ENCODE measurements at regions not wholly inside any gene's neighbourhood (a gene's known extent, or its start where the extent isn't known, plus 50 kb on each side); places are given as distances from the start of the nearest gene placed in this dataset.

DNA sequence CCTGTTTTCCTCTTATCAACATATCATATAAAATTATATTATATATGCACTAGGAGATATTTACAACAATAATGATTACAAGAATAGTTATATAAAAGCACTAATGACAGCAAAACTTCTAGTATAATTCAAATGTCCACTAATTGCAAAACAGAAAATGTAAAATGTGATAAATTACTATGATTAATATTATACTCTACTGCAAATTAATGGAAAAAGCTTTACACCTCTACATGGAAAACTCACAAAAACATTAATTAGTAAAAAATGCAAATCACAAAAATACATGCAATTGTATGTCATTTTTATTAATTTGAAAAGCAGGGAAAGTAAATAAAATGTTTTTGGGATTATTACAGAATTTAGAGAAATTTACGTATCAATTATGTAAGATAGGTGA lies 681.0 kb upstream of the PCDH20 start:
- no peak for DNase-seq (ENCODE audit: low spot score)

DNA sequence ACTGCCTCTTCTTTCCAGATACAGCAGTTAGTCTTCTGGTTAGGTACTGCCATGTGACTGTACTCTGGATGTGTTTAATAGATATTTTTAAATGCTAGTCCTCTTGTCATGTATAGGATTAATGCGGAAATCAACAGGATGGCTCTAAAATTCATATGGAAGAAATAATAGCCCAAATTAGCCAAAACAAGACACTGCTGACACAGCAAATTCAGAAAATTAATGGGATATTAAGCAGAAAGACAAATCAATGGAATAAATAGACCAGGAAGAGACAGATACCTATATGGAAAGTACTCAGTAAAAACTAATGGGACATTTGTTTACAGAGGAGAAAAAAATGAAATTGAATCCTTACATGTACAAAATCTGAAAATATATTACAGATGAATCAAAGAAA lies 679.3 kb upstream of the PCDH20 start:
- no peak for DNase-seq (ENCODE audit: low spot score)

DNA sequence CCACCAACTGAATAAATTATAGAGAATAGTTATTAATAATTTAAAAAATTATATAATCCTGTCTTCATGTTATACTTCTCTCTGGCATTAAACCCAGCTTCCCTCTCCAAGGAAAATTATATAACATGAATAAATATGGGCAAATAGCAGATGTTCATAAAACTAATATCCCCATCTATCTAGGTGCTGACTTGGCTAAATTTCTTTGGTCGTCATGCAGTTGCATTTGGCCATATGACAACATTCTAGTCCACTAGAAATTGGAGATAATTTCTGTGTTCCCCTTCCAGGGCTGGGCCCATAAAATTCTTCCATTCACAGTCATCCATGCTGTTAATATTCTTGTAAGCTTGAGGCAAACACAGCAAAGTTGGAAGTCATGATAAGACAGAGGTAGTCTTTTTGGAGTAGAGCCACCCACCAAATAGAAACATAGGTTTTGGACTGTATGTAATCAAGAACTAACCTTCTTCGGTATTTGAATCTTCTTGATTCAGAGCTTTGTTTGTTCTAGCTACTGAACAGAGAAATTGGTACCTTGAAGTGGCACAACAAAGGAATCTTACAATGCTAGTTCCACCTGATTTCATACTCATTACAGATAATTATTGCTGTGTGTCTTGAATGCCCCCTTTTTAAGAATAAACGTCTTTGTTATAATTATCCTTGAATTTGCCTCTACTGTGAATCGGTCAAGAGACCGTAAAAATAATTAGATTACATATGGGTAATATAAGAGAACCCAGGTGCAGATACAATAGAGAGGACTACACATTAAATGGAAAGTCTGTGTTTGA lies 678.5 kb upstream of the PCDH20 start:
- DNase-seq (ENCODE audit: low spot score), result no peak

DNA sequence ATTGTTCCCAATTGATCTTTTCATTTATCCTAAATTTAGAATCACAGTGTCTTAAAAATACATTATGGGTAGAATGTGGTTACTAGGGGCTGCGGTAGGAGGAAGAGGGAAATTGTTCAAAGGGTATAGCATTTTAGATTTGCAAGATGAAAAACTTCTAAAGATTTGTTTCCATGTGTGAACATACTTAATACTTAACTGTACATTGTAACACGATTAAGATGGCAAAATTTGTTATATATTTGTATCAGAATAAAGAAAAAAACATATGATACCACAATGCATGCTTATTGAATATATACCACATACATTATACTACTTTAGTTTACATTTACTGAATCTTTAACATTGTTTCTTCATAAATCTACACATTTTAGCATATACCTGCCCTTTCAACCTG lies 677.3 kb upstream of the PCDH20 start:
- no peak for DNase-seq (ENCODE audit: low spot score)

DNA sequence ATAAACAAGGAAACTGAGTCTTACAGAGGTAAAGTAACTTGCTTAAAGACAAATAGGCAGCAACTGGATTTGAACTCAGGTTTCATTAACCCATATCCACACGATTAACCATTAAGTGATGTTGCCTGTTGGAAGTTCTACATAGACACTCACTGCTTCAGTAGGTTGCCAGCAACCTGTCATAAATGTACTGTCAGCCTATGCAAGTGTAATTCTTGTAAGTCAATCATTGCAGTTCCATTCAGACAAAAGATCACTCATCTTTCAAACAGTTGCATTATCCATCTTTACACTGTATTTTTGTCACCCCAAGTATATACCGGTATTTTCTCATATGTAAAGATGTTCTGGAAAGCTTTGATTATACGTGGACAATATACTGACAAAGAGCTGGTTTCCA lies 676.9 kb upstream of the PCDH20 start:
- no peak for DNase-seq (ENCODE audit: low spot score)

DNA sequence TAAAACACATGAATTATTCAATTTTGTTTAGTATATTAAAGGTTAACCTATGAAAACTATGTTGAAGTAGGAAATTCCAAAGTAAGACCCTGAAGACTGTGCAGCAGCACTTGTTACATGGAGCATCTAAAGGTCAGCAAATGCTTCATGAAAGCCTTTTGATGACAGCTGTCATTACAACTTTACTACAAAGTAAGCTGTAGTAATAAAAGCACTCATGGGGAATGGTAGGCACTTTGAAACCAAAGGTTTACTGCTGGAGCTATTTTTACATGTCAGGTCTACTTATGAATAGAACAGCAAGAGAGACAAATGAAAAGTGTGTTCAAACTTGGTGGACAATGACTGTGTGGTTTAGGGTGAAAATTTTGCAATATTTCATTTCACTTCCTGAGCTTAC lies 672.5 kb upstream of the PCDH20 start:
- DNase-seq (ENCODE audit: low spot score), result no peak

DNA sequence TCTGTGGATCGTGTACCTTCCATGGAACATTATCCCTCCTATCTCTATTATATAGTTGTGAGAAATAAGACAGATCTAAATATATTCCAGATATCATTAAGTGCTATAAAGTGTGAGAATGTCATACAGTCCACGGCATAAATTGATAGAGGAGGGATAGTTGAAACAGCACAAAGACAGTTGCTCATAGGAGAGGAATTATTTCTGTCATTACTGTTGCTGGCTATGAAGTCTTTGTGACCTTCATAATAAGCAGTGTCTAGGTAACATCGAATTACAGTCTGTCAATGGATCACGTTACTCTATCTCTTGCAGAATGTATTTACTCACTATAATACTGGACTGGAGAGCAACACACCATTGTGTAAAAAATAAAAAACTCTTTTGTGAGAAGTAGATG lies 671.5 kb upstream of the PCDH20 start:
- DNase-seq (ENCODE audit: low spot score), result no peak

DNA sequence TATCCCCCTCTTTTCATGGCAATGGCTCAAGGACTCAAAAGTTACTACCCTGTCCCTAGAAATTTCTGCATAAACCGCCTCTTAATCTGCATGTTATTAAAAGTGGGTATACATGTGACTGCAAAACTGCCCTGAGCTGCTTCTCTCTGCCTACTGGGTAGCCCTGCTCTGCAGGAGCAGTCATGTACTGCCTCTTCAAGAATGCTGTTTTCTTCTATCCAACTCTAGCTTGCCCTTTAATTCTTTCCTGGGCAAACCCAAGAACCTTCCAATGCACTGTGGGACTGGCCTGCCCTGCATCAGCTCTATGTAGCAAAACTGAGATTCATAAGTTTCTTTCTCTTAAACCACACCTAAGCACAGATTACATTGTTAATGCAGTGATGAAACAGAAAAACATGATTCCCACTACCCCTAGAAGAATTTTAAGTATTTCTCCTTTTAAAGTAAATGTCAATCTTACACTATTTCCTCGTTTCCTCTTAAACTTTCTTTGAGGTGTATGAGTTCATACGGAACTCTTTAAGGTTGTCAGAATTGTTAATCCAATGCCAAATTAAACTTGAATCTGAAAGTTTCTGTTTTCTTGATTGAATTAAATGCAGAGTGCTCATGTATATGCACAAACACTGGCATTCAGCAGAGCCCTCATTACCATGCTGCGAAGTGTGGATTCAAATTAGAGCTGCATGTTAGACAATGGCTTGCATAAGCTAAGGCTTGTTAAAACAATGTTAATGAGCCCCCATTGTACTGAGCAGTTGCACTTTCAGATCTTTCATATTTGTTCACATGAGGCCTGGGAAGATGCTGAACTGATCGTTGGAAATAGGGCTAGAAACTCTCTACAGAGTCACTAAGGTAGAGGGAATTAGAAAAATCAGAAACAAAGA lies 669.9 kb upstream of the PCDH20 start:
- DNase-seq (ENCODE audit: low spot score), result no peak

DNA sequence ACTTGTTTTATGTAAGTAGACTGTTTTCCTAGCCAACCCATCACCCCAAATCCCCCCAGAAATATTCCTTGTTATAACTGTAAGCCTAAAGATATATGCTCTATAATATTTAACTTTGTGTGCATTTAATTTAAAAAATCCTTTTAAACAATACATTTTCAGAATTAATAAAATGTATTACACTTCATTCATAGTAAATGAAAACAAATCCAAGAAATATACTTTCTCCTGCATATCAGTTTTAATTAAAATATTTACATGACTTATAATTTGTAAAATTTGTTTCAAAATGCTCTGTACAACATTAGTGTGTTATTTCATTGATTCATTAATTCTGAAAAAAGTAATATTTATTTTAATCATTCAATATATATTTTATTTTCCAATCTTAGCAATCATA lies 669.1 kb upstream of the PCDH20 start:
- no peak for DNase-seq (ENCODE audit: low spot score)

DNA sequence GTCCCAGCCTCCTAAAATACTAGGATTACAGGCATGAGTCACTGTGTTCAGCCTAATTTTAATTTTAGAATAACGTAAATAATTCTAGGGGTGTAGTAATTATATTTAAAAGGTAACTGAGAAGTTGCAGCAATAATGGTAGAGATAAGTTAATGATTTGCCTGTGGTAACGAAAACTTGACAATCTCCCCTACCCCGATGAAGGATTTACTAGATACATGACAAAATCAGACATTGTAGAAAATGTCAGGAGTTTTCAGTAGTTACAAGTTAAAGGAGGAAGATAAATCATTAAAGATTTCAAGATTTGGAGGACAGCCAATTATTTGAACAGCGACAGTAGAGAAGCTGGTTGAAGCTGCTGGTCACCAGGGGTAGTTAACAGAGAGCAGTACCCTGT lies 652.2 kb upstream of the PCDH20 start:
- DNase-seq (ENCODE audit: low spot score), result no peak

DNA sequence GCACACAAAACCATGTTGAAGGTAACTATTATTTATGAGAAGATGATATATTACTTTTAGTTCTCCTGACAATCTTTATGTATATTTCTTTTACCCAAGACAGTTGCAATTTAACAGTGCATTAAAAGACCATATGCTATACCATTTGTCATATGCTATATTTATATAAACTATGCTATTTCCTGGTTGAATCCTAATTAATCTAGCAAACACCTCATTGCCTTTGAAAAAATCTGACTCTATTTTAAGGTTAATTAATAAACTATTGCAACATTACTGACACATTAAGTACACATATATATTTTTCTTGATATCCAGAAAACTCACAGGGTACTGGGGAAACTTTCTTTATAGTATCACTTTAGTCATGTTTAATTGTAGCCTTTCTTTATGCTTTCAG lies 649.4 kb upstream of the PCDH20 start:
- DNase-seq (ENCODE audit: low spot score), result no peak

DNA sequence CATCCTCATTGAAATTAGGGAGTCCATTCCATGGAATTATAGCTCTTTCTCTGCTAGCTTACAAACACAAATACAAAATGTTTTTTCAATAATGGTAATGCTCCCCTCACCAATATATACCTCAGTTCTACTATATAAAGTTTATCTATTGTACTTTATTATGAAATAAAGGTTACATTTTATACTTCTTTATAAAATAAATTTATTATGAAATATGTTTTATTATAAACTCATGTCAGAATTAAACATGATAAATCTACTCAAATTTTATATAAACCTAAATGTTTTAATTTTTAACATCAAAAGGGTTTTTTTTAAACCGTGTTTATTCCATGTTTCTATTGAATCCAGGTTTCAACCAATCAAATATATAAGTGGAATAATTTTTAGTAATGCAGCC lies 646.1 kb upstream of the PCDH20 start:
- no peak for DNase-seq (ENCODE audit: low spot score)

DNA sequence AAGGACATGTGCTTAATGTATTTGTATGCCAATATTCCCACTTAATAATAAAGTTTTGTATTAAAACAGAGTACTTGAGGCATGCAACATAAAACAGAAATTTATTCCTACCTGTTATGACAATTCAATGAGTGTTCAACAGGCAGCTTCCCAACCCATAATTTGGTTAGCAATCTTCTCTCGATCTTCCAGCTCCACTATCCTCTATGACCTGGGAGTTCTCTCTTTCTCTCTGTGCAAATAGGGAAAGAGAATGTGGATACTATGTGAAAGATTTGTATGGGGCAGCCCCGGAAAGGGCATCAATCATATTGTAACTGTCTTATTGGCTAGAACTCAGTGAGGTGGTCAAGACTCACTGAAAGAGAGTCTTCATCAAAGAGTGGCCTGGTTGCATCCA lies 644.9 kb upstream of the PCDH20 start:
- no peak for DNase-seq (ENCODE audit: low spot score)

DNA sequence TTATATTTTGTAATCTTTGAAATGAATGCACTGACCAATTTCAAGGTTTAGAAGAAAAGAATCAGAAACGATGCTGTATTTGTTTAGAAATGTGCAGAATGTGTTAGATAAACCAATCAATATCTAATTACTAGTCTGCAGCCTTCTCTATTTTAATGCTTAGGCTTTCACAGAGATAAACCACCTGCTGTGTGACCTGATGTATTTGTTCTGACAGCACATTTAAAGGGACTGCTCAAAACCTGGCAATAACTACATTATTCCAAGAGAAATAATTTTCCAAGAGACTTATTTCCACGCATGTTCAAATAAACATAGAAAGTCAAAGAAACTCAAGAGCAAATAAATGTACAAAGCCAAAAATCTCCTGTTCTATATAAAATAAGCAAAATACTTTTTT lies 641.6 kb upstream of the PCDH20 start:
- no peak for DNase-seq (ENCODE audit: low spot score)

DNA sequence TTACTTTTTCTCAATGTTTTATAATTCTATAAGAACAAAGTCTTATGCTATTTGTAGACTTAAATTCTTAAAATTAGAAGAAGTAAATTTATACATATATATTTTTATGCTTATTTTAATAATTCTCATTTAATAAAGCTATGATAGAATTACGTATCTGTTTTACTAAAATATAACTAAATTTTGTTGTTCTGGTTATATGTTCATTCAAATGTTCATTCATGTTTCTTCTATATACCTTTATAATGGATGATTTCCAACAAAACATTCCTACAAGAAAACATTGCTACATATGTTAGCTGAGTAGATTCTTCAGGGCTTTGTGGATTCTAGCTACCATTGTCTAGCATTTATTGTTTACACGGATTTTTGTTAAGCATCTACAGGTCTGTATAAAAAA lies 634.3 kb upstream of the PCDH20 start:
- no peak for DNase-seq (ENCODE audit: low spot score)

DNA sequence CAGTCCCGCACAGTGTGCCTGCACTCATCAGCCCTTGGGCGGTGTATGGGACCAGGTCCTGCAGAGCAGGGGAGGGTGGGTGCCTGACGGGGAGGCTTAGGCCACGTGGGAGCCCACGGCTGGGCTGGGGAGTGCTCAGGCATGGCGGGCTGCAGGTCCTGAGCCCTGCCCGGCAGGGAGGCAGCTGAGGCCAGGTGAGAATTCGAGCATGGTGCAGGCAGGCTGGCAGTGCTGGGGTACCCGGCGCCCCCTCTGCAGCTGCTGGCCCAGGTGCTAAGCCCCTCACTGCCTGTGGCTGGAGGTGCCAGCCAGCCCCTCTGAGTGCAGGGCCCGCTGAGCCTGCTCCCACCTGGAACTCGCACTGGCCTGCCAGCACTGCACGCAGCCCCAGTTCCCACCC lies 630.9 kb upstream of the PCDH20 start:
- DNase-seq (ENCODE audit: low spot score), result no peak

DNA sequence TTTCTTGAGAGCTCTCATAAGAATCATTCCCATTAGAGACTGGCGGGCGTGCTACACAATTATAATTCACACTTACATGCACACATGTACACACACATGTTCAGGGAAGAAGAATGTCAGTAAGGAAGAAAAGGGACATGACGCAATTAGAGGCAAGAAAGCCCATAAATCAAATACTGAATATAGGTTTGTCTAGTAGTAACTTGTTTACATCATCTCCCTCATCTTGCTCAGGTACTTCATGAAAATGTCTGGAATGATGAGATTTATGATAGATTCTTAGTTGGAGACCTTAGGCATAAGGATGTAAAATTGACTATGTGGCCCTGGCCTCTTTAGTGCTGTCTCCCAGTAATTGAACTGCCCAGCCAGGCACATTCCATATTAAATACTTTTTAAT lies 628.0 kb upstream of the PCDH20 start:
- no peak for DNase-seq (ENCODE audit: low spot score)

DNA sequence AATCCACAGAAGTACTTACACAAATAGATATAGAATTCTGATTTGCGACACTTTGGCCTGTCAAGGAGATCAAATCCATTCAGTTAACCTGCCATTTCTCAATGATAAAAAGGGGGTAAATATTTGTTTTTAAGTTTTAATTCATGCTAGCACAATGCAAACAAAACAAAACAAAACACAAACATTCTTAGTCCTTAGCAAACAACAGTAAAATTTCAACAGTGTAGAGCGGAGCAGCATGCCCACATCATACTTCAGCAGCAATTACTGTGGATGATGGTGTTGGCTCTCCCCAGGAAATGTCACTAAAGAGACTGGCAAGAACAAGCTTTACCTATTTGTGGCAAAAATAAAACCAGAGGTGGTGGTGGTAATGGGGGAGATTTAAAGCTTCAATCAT lies 625.2 kb upstream of the PCDH20 start:
- no peak for DNase-seq (ENCODE audit: low spot score)

DNA sequence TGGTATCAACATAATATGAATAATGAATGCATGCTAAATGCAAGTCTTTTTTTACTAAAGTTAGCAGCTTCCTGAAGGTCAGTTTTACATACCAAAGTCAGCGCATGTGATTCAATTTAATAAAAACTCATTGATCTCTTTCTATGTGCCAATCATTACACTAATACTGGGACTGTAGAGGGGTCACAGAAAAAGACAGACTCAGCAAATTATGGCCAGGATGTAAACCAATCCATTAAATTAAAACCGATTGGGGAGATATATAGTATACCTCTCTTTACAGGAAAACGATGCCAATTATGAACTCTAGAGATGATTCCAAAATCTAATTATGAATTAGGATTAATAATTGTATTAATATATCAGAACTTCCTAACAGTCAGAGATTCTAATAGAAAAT lies 624.4 kb upstream of the PCDH20 start:
- DNase-seq (ENCODE audit: low spot score), result no peak

DNA sequence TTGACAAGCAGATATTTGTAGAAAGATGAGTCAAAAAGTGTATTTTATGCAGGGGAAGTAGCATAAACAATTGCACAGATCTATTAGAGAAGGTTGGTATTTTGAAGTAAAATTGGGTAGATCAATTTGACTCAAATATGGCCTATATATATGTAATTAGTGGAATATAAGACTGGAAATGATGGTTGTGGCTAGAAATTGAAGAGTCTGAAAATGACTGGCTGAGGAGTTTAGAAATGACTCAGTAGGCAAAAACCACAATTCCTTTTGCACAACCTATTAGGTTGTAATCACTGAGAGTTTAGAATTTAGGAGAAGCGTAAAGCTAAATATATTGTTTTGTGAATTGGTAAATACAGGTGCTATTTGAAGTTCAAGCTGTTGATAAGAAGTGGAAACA lies 622.6 kb upstream of the PCDH20 start:
- DNase-seq (ENCODE audit: low spot score), result no peak

DNA sequence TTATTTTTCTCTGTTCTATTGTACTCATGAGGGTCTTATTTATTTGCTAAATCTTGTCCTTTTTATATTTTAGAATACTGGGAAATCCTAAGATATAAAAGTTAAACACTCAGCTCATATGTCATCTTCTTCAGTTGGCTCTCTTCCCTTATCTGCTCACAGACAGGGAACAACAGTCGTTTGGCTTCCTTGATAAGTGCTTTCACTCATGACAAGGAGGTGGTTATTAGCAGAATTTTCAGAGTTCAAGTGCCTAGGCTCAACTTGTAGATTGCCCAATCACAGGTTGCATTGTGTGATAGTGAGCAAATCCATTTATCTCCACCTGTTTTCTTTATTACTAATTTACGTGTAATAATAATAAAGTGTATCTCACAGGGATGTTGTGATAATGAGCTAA lies 620.3 kb upstream of the PCDH20 start:
- no peak for DNase-seq (ENCODE audit: low spot score)

DNA sequence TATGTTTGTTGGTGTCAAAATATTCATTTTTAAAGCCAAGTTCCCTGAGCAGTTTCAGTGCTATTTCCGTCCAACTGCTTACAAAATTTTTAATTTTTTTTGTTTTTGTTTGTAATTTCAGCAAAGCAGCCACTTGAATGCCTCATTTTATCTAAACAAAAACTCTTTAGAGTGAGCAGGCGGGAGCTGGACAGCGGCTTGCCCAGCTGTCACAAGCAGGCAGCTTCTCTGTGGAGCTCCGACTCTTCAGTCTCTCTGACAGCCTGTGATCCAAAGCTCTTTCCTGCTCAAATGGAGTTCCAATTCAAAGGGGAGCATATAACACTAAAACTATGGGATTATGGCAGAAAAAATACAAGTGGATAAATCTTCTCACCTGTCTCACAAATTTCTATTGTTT lies 618.3 kb upstream of the PCDH20 start:
- no peak for DNase-seq (ENCODE audit: low spot score)

DNA sequence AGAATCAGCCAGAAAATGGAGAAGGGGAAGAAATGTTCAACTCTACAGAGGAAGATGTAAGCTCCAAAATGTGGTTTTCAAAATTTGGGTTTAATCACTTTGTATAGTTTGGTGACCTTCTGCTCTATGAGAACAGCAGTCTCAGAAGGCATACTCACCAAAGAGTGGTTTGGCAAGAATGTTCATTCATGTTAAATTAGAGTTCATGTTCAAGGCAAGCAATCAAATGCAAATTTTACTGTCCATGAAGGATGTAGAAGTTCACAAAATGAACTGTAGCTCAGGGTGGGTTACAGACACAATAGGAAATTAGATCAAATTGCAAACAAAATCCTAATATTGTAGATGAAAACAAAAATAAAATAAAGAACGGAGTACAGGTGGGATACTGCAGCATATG lies 606.7 kb upstream of the PCDH20 start:
- no peak for DNase-seq (ENCODE audit: low spot score)

DNA sequence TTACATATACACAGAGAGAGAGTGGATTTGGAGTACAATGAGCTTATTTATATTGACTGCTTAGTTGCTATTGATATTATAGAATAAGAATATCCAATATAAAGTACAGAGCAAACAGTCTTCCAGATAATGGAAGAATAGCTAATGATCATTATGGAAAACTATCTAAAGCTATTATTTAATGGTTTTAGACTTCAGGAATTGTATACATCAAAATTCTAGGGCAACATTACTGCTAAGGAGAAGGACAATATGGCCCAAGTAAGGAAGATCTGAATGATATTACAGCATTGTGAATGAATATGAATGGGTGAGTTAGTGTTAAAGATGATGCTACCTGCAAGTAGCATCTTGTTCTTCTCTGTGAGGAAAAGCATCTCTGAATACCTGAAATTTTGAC lies 604.2 kb upstream of the PCDH20 start:
- no peak for DNase-seq (ENCODE audit: low spot score)
